SK-N-SH treated with all-trans-retinoic acid at 6 μM for 48 hours (cell line): ENCODE measurements at regions not wholly inside any gene's neighbourhood (a gene's known extent, or its start where the extent isn't known, plus 50 kb on each side); places are given as distances from the start of the nearest gene placed in this dataset.

Experiments
- ARNTL ChIP-seq: fragments of 450-650 bp; formaldehyde crosslinking; IDR thresholded peaks from 2 replicates; pipeline ENCODE4 v1.5.0; 2020; ENCODE audit warnings: low read depth, mild to moderate bottlenecking, moderate library complexity, borderline replicate concordance
- BACH2 ChIP-seq: fragments of 250-450 bp; sonication (Bioruptor Pico); IDR thresholded peaks from 2 replicates; pipeline ENCODE4 v1.9.0; 2021; ENCODE audit warnings: mild to moderate bottlenecking, borderline replicate concordance
- CREB5 ChIP-seq: fragments of 250-450 bp; sonication (Bioruptor Pico); IDR thresholded peaks from 2 replicates; pipeline ENCODE4 v1.5.1; 2020; ENCODE audit warnings: low read depth, mild to moderate bottlenecking, moderate library complexity
- CSRNP3 ChIP-seq: fragments of 250-450 bp; sonication (Bioruptor Pico); IDR thresholded peaks from 2 replicates; pipeline ENCODE4 v1.5.1; 2021; ENCODE audit warnings: mild to moderate bottlenecking, moderate library complexity
- ESRRG ChIP-seq: fragments of 250-450 bp; sonication (Bioruptor Pico); IDR thresholded peaks from 2 replicates; pipeline ENCODE4 v1.6.1; 2021; ENCODE audit warnings: mild to moderate bottlenecking
- GLIS3 ChIP-seq: fragments of 250-450 bp; sonication (Bioruptor Pico); IDR thresholded peaks from 2 replicates; pipeline ENCODE4 v1.5.0; 2020; ENCODE audit warnings: mild to moderate bottlenecking, moderate library complexity
- PATZ1 ChIP-seq: fragments of 250-450 bp; sonication (Bioruptor Pico); IDR thresholded peaks from 2 replicates; pipeline ENCODE4 v1.8.0; 2020; ENCODE audit warnings: mild to moderate bottlenecking, moderate library complexity, borderline replicate concordance
- RARB ChIP-seq: fragments of 250-450 bp; sonication (Bioruptor Pico); IDR thresholded peaks from 2 replicates; pipeline ENCODE4 v1.8.0; 2021; ENCODE audit warnings: mild to moderate bottlenecking, moderate library complexity
- SNAI2 ChIP-seq: fragments of 250-450 bp; sonication (Bioruptor Pico); IDR thresholded peaks from 2 replicates; pipeline ENCODE4 v1.5.0; 2020; ENCODE audit warnings: mild to moderate bottlenecking, moderate library complexity
- TOX ChIP-seq: fragments of 250-450 bp; sonication (Bioruptor Pico); IDR thresholded peaks from 2 replicates; pipeline ENCODE4 v1.8.0; 2021; ENCODE audit warnings: mild to moderate bottlenecking, moderate library complexity, borderline replicate concordance
- TSHZ2 ChIP-seq: fragments of 250-450 bp; sonication (Bioruptor Pico); IDR thresholded peaks from 2 replicates; pipeline ENCODE4 v1.5.0; 2020; ENCODE audit warnings: mild to moderate bottlenecking, moderate library complexity
- ZC3H10 ChIP-seq: fragments of 250-450 bp; sonication (Bioruptor Pico); IDR thresholded peaks from 2 replicates; pipeline ENCODE4 v1.5.1; 2021; ENCODE audit warnings: mild to moderate bottlenecking, moderate library complexity
- ZFP30 ChIP-seq: fragments of 450-650 bp; formaldehyde crosslinking; IDR thresholded peaks from 2 replicates; pipeline ENCODE4 v1.5.0; 2022; ENCODE audit warnings: mild to moderate bottlenecking, moderate library complexity
- ZNF70 ChIP-seq: fragments of 450-650 bp; formaldehyde crosslinking; IDR thresholded peaks from 2 replicates; pipeline ENCODE4 v1.5.0; 2020; ENCODE audit warnings: mild to moderate bottlenecking, moderate library complexity

GRCh38 chr4:179130122-179130714 is 1688.0 kb upstream of the AGA start:
- TF ChIP-seq ZNF70 (no peak), BACH2 (no peak), RARB (no peak), ESRRG (no peak), SNAI2 (CRISPR knock-in tag) (no peak), CREB5 (no peak), CSRNP3 (CRISPR knock-in tag) (no peak), ZFP30 (no peak), ZC3H10 (CRISPR knock-in tag) (no peak), GLIS3 (no peak), ARNTL (CRISPR knock-in tag) (no peak), PATZ1 (CRISPR knock-in tag) (no peak), TOX (CRISPR knock-in tag) (no peak), TSHZ2 (CRISPR knock-in tag) (no peak)
